ENCODE measurements at regions not wholly inside any gene's neighbourhood (a gene's known extent, or its start where the extent isn't known, plus 50 kb on each side); places are given as distances from the start of the nearest gene placed in this dataset.

- Histone ChIP-seq H3K9ac (ENCODE audit: control insufficient read depth, insufficient read depth, low read length) (no peak overlapping the region), H3K4me3 (no peak overlapping the region), H2AFZ (ENCODE audit: control insufficient read depth, low read depth, low read length) (no peak overlapping the region), H3K36me3 (ENCODE audit: control insufficient read depth in 2 of 2, insufficient read depth in 2 of 2, low read length in 1 of 2) (no peaks in the 10 kb centered on the region), H3K79me2 (ENCODE audit: control insufficient read depth, insufficient read depth, low read length) (no peaks in the 10 kb centered on the region), H3K27ac (ENCODE audit: control insufficient read depth, insufficient read depth) (no peak overlapping the region), H3K27me3 (replicated peaks in 1 of 2; ENCODE audit: control insufficient read depth in 2 of 2, insufficient read depth in 2 of 2, low read length in 1 of 2) (no peaks in the 10 kb centered on the region), H4K20me1 (ENCODE audit: control insufficient read depth, insufficient read depth) (no peaks in the 10 kb centered on the region), H3K9me3 (replicated peaks; ENCODE audit: control insufficient read depth, insufficient read depth, low read length) (no peaks in the 10 kb centered on the region; the same call in 2 of the 3 replicates), H3K4me2 (ENCODE audit: control insufficient read depth, insufficient read depth) (no peak overlapping the region), H3K4me1 (ENCODE audit: control insufficient read depth, insufficient read depth, low read length) (no peaks in the 10 kb centered on the region)
- no peak for ATAC-seq
- no peak for FAIRE-seq
- ChIA-PET POLR2A (interaction anchor here (0.7 kb wide), 1 partner anchor 317 kb away, joined by 7 read pairs; no protein-coding TSS in a partner anchor), RAD21 (ENCODE audit: unreplicated experiment) (no interaction called here), SMC1A (ENCODE audit: uncharacterized antibody, unreplicated experiment) (no interaction called here), CTCF (no interaction called here)
- no peak for TF ChIP-seq USF1 (IDR thresholded peaks at IDR 0.05; ENCODE audit: borderline replicate concordance, extremely low read length, insufficient read depth, low read depth, low read length)
- TF ChIP-seq KDM1A (IDR thresholded peaks at IDR 0.05; ENCODE audit: borderline replicate concordance), result no peak
- no peak for TF ChIP-seq CUX1 (IDR thresholded peaks at IDR 0.05; ENCODE audit: insufficient replicate concordance, low read depth, low read length)
- DNase-seq (ENCODE audit: low read depth, low spot score), result no peak
- in situ Hi-C loops (cut with MboI) (no loop called here), intact Hi-C loops (cut with micrococcal nuclease; ENCODE audit: unreplicated experiment) (no loop called here)
- no TSS peak for BruUV-seq (replicated peaks)
- WGBS (ENCODE audit: insufficient coverage, insufficient replicate concordance, low lambda C conversion rate, missing lambda C conversion rate), result 38% methylated on average over 4 of the region's 4 CpGs
Observed at GRCh38 chr3:69456631-69457030, 70.7 kb upstream of the FRMD4B start.
